ENCODE measurements at regions not wholly inside any gene's neighbourhood (a gene's known extent, or its start where the extent isn't known, plus 50 kb on each side); places are given as distances from the start of the nearest gene placed in this dataset.

DNA sequence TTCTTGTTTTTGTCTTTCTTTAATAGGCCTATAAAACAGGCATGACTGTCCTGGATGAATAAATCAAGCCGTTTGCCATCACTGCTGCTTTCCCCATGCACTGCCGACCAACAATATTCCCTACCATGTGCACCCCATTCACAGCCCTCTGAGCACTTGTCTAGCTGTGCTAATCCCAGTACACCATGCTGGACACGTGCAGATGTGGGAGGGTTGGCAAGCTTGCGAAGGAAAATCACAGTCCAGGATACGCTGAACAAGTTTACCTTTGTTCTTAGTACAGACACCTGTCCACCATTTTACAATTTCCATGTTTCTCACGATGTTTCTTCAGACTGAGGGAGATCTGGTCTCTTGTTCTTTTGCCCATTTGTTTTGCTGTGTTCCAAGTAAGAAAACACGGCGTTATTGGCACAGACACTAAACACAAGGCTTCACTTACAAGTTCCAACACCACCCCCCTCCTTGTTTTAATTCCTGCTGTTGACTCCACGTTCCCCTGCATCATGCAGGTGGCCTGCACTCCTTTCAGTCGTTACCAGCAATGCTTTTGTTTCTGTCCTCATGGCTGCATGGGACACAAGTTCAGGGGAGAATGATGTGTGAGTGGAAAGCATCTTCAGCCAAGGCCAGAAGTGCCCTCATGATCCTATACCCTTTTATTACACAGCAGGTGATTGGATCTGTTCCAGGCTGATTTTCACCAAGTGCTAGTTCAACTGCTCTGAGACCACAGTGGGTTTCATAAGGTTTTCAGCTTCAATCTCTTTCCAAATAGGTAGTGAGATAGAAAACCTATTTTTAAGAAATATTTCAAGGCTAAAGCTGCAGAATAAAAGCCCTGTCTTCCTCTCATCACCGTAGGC is 608.9 kb downstream of the IRX1 start:
- DNase-seq, result no peak

DNA sequence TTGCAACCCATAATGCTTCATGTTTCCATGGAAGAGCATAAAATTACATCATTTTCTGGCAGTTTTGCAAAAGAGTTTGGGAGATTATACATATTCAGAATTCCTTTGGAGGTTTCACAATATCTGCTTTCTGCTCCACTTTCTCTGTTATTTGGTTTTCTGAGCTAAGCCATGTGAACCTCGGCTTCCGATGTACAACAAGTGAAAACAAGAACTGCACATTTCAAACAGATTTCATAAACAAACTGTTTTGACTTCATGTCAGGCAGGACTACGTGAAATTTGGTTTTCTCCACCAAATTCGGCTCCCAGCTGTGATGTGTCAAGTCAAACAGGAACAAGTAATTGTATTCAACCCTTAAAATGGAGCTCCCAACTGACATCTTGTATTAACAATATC is 609.8 kb downstream of the IRX1 start:
- no peak for DNase-seq

DNA sequence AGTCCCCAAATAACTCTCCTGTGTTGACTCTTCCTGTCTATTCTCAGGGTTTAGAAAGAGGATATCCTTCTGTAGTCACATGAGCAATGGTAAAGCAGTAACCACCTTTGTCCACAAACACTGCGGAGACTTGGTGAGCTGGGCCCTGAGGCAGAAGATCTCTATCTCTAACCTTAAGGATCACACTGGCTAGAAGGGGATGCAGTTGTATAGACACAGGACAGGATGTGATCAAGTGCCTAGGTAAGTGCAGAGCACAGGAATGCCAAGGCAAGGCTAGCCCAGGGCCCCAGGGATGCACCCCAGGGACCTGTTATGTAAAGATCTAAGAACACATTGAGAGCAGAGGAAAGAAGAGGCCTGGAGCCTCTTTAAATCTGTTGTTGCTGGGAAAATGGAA is 610.5 kb downstream of the IRX1 start:
- DNase-seq, result no peak

DNA sequence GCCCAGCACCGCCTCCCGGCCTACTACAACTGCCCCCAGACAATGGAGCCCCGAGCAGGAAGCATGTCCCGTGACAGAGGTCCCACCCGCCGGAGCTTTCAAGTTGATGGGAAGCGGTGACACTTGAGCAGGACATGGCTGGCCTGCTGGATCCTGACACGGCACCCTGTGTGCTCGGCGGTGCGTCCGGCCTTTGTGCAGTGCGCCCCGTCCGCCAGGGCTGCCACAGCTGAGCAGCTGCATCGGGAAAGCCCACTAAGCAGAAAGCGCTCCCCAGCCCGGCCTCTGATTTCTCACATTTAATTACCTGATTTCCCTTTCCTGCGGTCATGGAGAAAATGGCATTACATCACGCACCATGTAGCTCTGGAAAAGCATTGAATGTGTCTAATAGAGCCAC is 611.9 kb downstream of the IRX1 start:
- no peak for DNase-seq

DNA sequence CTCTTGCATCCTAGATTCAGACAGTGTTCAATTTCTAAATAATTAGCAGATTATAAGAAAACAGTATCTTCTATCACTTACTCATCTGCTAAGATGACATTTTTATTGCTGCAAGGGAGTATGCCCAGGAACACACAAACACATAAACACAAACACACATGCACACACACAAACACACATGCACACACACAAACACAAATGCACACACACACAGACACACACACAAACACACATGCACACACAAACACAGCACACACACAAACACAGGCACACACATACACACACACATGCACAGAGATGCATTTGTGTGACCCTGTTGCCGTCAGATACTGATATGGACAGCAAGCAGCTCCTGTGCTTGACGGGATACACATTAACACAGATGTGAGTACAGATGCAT is 612.9 kb downstream of the IRX1 start:
- no peak for DNase-seq

DNA sequence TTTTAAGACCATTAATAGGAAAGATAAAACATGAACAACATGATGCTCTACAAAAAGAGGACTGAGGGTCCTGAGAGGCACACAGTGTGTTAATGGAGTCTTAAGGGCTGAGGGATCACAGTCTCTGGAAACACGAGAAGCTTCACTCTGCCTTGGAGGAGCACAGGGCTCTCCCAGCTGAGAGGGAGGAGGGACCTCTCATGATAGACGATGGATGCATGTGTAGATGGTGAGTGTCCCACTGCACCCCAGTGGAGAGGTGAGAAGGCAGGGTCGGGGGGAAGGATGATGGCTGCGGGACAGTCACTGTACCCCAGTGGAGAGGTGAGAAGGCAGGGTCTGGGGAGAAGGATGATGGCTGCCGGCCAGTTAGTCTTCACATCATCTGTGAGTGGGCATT is 613.4 kb downstream of the IRX1 start:
- no peak for DNase-seq

DNA sequence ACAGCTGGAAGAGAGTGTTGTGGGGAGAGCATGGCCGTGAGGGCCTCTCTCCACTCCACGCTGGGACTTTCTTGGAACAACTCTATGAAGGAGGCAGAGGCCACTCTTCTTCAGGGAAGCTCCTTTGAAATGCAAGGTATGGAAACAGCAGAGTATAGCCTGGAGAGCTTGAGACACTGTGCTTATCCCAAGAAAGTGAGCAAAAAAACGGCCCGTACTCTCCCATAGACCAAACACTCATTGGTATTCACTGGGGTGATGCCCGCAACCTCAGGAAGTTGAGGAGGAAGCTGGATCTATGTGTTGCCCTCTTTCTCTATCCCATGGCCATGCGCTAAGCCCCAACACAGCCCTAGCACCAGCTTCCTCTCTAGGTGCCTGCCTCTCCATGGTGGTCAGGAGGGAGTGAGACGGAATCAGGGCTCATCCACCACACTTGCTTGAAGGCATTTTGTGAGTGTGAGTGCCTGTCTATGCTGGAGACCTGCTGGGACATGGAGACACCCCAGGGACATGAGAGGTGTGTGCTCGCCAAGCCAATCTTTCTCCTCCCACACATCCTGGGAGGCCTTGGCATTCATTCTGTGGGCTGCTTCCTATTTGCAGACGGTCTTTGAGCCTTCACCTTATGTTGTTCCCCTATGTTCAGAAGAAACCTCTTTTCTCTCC is 616.6 kb downstream of the IRX1 start:
- no peak for DNase-seq

DNA sequence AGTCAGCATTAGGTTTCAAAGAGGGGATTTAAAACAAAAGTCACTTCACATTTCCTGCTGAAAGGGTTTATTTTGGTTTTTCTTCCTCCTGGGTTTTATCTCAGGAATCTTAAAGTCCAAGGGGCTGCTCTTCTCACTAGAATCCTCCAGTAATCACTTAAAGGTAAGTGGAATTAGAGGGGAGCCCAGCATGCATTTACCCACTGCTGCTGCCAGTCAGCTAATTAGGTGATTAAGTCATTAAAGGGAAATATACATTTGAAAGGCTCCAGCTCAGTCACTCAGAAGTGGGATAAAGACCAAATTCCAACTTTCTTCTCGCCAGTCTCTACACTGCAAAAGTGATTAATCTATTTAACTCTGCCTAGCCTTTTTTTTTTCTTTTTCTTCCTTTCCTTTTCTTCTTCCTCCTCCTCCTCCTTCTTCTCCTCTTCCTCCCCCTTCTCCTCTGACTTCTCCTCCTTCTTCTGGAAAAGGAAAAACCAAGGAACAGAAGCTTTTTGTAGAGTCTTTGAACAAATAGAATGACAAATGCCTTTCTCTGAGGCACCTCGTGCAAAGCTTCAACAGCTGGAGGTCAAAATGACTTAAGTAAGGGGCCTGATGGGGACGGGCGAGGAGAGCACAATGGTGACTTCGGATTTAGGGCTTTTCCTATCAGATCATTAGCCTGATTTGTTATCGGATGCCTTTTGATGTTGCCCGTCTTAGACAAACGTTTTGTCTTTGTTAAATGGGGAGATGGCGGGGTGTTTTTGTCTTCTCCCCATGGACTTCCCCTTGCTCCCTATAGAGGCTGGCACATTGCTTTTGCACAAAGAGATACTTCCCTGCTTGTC is 617.6 kb downstream of the IRX1 start:
- no peak for DNase-seq

DNA sequence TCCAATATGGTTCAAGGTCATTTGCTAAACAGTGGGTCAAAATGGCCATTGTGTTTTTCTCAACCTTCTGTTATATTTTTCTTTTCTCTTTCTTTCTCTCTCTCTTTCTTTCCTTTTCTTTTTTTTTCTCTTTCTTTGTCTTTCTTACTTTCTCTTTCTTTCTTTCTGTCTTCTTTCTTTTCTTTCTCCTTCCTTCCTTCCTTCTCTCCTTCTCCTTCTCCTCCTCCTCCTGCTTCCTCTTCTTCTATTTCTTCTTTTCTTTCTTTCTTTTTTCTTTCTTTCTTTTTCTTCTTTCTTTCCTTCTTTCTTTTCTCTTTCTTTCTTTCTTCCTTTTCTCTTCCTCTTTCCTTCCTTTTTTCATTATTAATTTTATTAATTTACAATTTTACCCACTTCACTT is 619.5 kb downstream of the IRX1 start:
- DNase-seq, result no peak

DNA sequence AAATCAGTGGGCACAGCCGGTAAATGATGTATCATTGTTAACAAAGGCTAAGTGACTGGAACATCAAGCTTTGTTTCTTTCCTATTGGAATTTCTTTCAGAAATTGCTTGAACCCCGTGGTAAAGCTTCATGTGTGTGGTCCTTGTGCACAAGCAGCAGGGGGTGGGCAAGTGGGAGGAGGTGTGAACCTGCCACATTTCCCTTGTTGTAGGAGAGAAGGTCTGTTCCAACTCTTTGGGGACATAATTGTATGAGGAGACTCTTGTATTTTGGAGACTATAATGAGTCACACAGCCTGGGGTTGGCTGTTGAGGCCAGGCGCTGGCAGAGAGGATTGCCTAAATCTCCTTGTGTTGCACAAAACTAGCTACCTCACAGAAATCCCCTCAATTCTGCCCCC is 620.5 kb downstream of the IRX1 start:
- no peak for DNase-seq

DNA sequence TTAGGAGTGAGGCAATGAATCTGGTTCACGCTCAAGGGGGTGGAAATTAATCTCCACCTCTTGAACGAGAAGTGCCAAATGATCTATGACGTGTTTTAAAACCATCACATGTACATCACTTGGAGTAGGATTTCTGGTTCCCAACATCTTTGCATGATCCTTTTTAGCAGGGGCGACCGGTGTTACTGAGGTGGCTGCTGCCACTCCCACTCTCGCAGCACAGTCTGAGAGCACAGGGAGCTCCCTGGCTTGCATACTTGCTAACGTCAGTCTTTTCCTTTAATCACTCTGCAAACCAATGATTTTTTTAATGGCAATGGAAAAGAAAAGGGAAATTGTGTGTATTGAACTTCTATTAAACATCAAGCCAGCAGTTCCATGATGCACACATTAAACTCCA is 624.4 kb downstream of the IRX1 start:
- no peak for DNase-seq

DNA sequence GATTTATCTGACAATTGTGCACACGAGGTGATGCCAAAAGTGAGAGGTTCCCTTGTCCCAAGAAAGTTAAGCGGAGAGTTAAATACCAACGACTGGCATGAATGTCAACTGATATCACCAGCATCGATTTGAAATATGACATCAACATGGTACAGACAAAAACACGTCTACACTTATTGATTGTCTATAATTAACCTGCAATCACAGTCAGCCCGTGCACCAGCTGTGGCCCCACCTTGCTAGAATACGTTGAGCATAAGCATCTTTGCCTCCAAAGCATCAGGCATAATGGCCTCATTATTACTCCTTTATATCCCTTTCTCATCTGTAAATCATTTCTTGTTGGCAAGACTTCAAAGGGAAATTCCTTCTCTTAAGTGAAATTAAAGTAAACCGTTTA is 625.4 kb downstream of the IRX1 start:
- no peak for DNase-seq

DNA sequence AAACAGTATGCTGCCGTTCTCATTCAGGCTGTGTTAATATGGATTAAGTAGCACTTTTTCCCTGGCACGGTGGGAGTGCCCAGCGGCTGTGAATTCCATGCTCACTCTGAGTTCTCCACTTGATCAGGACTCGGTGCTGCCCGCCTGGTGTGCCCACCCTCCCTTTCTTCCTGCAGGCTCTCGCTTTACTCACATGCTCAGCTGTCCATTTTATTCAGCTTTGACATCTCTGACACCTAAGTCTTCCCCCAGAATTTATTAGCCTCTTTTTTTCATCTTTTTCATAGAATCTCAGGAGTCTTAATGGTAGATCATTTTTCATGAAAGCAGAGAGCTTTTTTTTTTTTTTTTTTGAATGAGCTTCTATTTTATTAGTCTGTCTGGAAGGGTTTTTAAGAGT is 626.5 kb downstream of the IRX1 start:
- DNase-seq, result no peak

DNA sequence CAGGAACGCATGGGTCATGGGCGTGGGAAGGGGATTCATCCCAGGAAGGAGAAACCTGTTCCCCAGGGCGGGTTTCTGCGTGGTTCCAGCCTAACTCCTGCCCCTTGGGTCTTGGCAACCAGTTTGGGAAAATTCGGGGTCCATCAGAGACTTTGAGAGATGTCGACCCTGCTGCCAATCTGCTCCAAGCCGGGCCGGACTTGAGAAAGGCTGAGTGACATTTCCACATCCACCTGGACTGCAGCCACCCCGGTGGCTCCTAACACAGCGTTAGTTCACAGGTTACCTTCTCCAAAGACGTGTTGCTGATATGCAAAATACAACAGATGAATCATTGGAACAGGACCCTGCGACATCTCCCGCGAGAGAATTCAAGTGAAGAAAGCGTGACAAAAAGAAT is 627.2 kb downstream of the IRX1 start:
- DNase-seq, result no peak

DNA sequence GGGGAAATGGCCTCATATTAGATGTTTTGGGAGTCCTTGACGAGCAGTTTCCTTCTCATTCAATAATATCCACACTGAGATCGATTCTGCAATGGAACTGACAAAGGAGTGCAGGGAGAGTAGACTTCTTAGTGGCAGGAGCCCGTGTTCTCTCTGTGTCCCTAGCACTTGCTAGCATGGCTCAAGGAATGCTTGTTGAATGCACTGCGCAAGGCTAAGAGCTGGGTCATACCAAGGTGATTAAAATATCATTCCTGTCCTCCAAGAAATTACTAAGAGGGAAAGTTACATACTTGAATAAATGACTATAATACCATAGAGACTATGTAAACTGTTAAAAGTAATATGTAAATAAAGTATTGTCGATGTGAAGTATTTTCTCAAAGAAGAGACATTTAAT is 630.1 kb downstream of the IRX1 start:
- DNase-seq, result no peak

DNA sequence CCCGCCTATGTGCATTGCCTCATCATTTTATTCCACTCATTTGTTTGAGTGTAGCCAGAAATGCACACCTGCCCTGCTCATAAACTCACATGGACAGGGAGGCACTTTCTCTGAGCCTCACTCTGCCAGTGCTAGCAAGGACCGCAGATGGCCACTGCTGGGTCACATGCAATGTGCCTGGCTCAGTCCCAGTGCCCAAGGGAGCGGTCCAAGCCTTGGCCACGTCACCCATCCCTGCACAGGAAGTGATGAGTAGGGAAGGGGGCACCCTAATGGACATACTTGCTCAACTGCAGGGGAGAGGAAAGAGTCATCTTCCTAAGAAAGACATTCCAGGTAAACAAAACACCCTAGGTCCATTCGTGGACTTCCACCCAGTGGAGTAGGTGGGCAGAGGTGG is 630.9 kb downstream of the IRX1 start:
- DNase-seq, result no peak

DNA sequence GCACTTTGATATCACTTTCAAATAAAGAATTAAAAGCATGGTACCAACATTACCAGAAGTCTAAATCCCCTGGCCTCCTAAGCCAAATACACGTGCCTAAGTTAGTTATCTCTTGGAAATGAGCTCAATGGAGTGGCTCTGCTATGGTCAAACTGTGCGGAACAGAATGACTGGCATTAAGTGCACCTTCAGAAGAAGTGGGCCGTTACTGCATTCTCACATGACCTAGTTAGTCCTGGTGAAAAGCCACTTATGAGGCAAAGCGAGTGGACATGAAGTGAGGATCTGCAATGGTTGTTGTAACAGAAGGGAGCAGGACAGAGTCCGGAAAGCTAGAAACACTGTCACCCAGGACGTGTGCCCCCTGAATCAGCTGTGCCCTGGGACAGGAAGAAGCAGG is 633.1 kb downstream of the IRX1 start:
- DNase-seq, result no peak

DNA sequence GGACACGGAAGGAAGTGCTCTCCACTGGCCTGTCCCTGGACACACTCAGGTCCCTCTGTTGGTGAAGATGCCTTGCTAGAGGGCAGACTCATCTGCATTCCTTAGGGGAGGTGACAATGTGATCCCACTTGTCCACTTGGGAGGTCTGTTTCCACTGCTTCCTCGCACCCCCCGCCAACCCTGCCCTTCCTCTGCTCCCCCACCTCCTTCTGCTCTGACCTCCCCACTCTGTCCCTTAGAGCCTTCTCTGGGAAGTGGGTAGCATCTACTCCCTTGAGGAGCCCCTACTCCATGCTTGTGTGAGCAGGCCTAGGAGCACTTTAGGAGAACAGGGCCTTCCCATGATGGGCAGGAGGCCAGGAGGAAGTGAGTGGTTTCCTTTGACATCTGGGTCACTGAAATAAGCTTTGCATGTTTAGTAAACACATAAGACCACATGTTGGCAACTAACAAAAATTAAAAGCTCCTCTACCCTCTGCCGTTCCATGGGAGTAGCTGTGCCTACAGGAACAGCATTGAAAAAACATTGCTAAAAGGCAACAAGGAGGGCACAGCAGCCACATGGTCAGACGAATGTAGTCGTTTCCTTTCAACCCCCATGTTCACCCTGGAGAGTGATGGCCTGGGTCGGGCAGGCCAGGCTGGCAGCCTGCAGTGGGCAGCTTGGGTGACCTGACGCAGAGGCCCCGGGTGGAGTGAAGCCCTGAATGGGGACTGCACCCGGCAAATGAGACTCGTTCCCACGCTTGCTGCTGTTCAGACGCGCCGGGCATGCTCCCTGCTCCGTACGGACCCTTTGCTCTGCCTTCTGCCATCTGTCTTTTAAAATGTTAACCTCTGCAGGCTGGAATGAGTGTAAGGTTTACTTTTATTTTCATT is 634.0 kb downstream of the IRX1 start:
- no peak for DNase-seq

DNA sequence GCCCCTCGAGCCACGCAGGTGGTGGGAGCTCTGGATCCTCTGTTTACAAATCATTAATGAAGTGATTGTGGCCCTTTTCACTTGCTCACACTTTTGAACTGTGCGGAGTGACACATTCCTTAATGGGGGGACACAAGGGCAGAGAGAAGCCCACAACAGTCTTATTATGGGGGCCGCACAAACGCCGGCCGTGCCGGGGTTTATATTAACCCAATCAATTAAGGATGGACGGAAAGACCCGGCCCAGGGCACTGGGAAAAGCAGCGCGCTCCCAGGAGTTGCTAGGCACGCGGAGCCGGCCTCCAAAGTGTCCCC is 634.8 kb downstream of the IRX1 start:
- no peak for DNase-seq

DNA sequence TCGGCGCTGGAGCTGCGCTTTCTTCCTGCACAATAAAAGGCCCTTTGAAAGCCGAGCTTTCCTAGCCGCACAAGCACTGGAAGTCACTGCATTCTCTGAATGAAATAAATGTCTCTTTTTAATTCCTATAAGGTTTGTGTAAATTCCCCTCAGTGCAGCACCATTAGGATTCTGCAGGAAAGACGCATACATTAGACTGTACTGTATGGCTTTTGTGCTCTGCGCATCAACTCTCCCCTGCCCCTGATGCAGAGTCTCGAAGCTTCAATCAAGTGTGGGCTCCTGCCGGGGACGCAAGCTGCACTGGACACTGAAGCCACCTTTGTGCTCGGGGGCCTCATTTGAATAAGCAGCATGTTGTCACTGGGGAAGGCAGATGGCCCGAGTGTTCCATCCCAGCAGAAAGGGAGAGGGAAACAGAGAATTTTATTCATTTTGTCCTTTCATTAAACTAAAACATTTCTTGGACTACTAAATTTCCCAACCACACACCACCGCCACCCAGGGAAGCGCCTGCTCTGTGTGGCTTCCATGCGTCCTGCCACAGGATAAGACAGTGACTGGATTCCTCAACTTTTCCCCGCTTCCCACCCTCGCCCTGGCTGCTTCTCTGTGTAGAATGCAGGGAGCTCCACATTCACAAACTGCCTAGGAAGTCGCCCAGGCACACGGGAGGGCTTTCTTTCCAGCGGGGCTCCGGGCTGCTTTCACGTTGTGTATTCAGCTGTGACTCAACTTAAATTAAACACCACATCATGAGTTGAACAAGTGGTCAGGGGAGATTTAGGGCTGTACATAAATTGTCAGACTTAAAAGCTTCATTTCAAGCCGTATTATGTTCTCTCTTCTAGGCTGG is 635.4 kb downstream of the IRX1 start:
- DNase-seq, result no peak

DNA sequence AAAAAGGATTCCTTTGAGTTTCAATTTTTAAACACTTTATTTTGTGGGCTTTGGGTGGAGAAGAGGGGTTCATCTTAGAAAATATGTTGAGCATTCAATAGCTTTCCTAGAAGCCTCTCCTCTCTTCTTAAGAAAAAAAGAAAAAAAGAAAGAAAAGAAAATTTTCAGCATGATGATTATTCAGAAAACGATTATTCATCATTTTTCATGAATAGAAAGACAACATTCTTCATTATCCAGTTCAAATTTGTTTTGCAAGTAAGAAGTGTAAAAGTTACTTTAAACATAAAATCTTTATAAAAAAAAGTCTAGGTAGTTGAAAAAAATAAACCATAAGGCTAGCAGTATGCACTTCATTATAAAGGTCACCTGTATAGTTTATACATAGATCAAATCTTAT is 636.5 kb downstream of the IRX1 start:
- DNase-seq, result no peak

DNA sequence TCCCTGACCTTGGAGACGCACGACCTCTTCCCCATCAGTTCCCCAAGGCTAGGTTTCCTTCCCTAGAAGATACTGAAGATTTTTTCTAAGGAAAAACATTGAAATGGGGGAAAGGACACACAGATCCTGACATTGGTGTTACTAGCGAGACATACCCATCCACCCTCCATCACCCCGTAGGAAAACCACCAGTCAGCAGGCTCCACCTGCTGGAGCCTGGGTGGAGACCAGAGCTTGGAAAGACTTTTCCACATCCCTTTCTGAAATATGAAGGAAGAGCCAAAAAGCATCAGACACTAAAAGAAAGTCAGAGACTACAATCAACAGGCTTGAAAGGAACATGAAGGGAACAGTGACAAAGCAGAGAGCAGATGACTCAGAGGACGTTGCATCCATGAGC is 638.0 kb downstream of the IRX1 start:
- no peak for DNase-seq
